CD4-positive, alpha-beta memory T cell (primary cell): ENCODE measurements at regions not wholly inside any gene's neighbourhood (a gene's known extent, or its start where the extent isn't known, plus 50 kb on each side); places are given as distances from the start of the nearest gene placed in this dataset.
A peak's percentile ranks its signal among the peaks of the same experiment; 100 is the strongest.

ENCODE experiments used
- CTCF ChIA-PET: fragments of 350-600 bp; sonication (Branson Sonifier 250); formaldehyde crosslinking; loops from one replicate; lab custom pipeline; 2021; ENCODE audit warnings: inconsistent platforms; ENCODE audit not compliant: partially characterized antibody; lab: Charles Lee
- POLR2A ChIA-PET: fragments of 350-600 bp; sonication (Branson Sonifier 250); formaldehyde crosslinking; loops from one replicate; lab custom pipeline; 2021; ENCODE audit not compliant: partially characterized antibody; lab: Charles Lee
- DNase-seq, 5 donors: peaks; one replicate each; pipeline versions ENCODE4 v3.0.0 to v3.0.0-alpha.2; 2020 to 2022; ENCODE audit warnings: mixed read lengths in 1 of 5
- H3K27ac ChIP-seq: one replicate; pipeline ENCODE4 v1.7.0; 2013; ENCODE audit warnings: low read depth, low read length
- H3K27me3 ChIP-seq: 2 replicates; pipeline ENCODE4 v1.7.0; 2013; ENCODE audit warnings: mild to moderate bottlenecking, low read length, moderate library complexity; ENCODE audit not compliant: insufficient read depth
- H3K36me3 ChIP-seq: 2 replicates; pipeline ENCODE4 v1.7.0; 2013; ENCODE audit warnings: mild to moderate bottlenecking, low read length, moderate library complexity; ENCODE audit not compliant: insufficient read depth
- H3K4me1 ChIP-seq: 2 replicates; pipeline ENCODE4 v1.7.0; 2013; ENCODE audit warnings: mild to moderate bottlenecking, low read length, moderate library complexity; ENCODE audit not compliant: insufficient read depth
- H3K4me3 ChIP-seq, 2 donors: one replicate each; pipeline ENCODE4 v1.7.0; 2013; ENCODE audit warnings: low read length in 2 of 2, mild to moderate bottlenecking in 1 of 2
- H3K9me3 ChIP-seq, 2 donors: one replicate each; pipeline ENCODE4 v1.7.0; 2013; ENCODE audit warnings: low read length in 2 of 2, control low read depth in 1 of 2; ENCODE audit not compliant: control insufficient read depth in 1 of 2
- H3K27ac Mint-ChIP-seq, 7 donors: one replicate each; pipeline ENCODE4 v1.8.0; 2020 to 2021; ENCODE audit warnings: mixed read lengths in 7 of 7, mild to moderate bottlenecking in 6 of 7, inconsistent platforms in 3 of 7, moderate library complexity in 3 of 7
- H3K27me3 Mint-ChIP-seq, 2 donors: one replicate each; pipeline ENCODE4 v1.8.0; 2020 to 2021; ENCODE audit warnings: mixed read lengths in 2 of 2
- H3K36me3 Mint-ChIP-seq, 2 donors: one replicate each; pipeline ENCODE4 v1.8.0; 2020 to 2021; ENCODE audit warnings: mixed read lengths in 2 of 2, inconsistent platforms in 1 of 2, mild to moderate bottlenecking in 1 of 2
- H3K4me1 Mint-ChIP-seq, 4 donors: one replicate each; pipeline ENCODE4 v1.8.0; 2020 to 2021; ENCODE audit warnings: mixed read lengths in 4 of 4, mild to moderate bottlenecking in 1 of 4
- H3K4me3 Mint-ChIP-seq, 8 donors: one replicate each; pipeline ENCODE4 v1.8.0; 2020 to 2021; ENCODE audit warnings: mixed read lengths in 8 of 8, mild to moderate bottlenecking in 7 of 8, moderate library complexity in 6 of 8, inconsistent platforms in 3 of 8
- H3K9me3 Mint-ChIP-seq, 8 donors: one replicate each; pipeline ENCODE4 v1.8.0; 2020 to 2021; ENCODE audit warnings: mixed read lengths in 8 of 8, mild to moderate bottlenecking in 5 of 8, inconsistent platforms in 3 of 8, moderate library complexity in 1 of 8
- intact Hi-C: fragments of 100-400 bp; cut with micrococcal nuclease; formaldehyde crosslinking; loops from one replicate; pipeline ENCODE4 v1.15.1; 2023

DNA sequence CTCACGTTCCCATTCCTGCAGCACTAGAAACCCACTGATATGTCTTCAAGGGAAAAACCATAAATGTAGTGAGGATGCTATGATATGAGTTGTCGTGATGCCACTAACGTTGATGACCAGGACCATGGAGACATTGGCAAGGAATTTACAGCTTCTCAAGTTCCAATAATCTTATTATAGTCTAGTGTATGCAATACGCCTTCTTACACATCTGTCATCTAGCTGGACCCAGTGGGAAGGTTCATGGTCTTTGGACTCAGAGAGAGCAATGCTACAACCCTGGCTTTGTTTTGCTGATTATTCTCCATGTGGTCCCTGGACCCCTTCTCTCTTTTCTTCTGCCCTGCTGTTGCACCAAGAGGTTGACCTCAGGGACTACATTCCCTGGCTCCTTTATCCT is 76.0 kb upstream of the BMP2 start:
- H3K4me3 ChIP-seq = no peak overlapping the region
- H3K36me3 ChIP-seq = no peaks in the 10 kb centered on the region
- H3K9me3 ChIP-seq = no peaks in the 10 kb centered on the region
- Mint-ChIP-seq H3K4me1 (no peaks in the 10 kb centered on the region), H3K4me3 (no peak overlapping the region), H3K27me3 (no peaks in the 10 kb centered on the region), H3K36me3 (no peaks in the 10 kb centered on the region), H3K27ac (peak overlapping the region in 1 of 7 donors; percentile 54), H3K9me3 (peaks cover 0 to 13% (median 4%) of the 10 kb centered on the region in 8 donors)
- H3K27me3 ChIP-seq = no peaks in the 10 kb centered on the region
- no peak overlapping the region for H3K27ac ChIP-seq
- no peak for DNase-seq
- POLR2A ChIA-PET = no interaction called here
- H3K4me1 ChIP-seq = no peaks in the 10 kb centered on the region
- CTCF ChIA-PET = no interaction called here
- intact Hi-C loops = no loop called here

DNA sequence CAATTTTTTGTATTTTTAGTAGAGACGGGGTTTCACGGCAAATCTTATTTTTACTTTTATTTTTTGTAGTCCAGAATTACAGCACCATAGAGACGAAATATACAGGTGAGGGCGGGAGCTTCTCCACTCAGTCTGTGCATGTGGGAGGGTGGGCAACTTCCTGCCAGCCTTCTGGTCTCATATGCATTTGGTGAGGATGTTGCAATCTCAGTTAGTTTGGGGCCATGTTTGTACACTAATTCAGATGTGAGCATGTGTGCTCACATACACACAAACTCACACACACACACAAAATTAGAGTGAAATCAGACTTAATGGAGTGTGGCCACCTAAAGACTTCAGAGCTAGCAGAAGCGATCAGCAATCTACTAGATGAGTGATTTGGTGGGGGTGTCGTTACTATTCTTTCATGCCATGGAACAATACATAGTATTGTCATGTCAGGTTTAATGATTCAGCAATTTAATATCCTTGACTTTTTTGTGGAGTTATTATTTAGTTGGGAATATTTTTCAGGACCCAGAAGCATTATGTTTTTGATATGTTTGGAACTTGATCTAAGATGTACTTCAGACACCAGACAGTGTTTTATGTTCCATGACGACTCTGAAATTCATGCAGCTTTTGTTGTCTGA is 78.0 kb upstream of the BMP2 start:
- no peak overlapping the region for H3K4me3 Mint-ChIP-seq
- no peak overlapping the region for H3K4me3 ChIP-seq
- no peaks in the 10 kb centered on the region for H3K4me1 Mint-ChIP-seq
- H3K36me3 Mint-ChIP-seq = no peaks in the 10 kb centered on the region
- H3K27me3 ChIP-seq = no peaks in the 10 kb centered on the region
- H3K27ac ChIP-seq = no peak overlapping the region
- ChIA-PET CTCF (no interaction called here), POLR2A (no interaction called here)
- intact Hi-C loops = no loop called here
- H3K4me1 ChIP-seq = no peaks in the 10 kb centered on the region
- no peaks in the 10 kb centered on the region for H3K9me3 ChIP-seq
- peaks cover 2 to 9% (median 4%) of the 10 kb centered on the region in 8 donors for H3K9me3 Mint-ChIP-seq
- no peak for DNase-seq
- H3K36me3 ChIP-seq = no peaks in the 10 kb centered on the region
- H3K27me3 Mint-ChIP-seq = no peaks in the 10 kb centered on the region
- H3K27ac Mint-ChIP-seq = no peak overlapping the region

- Mint-ChIP-seq H3K9me3 (peaks cover 4 to 8% (median 4%) of the 10 kb centered on the region in 8 donors), H3K4me3 (no peak overlapping the region), H3K27ac (no peak overlapping the region), H3K4me1 (no peaks in the 10 kb centered on the region), H3K36me3 (no peaks in the 10 kb centered on the region), H3K27me3 (no peaks in the 10 kb centered on the region)
- Histone ChIP-seq H3K4me1 (no peaks in the 10 kb centered on the region), H3K36me3 (no peaks in the 10 kb centered on the region), H3K4me3 (no peak overlapping the region), H3K27me3 (no peaks in the 10 kb centered on the region), H3K9me3 (no peaks in the 10 kb centered on the region), H3K27ac (no peak overlapping the region)
- ChIA-PET CTCF (no interaction called here), POLR2A (no interaction called here)
- intact Hi-C loops = no loop called here
- DNase-seq = no peak
Observed at GRCh38 chr20:6686171-6686570, 81.3 kb upstream of the BMP2 start.

- H3K27me3 Mint-ChIP-seq = no peaks in the 10 kb centered on the region
- H3K36me3 Mint-ChIP-seq = no peaks in the 10 kb centered on the region
- no peaks in the 10 kb centered on the region for H3K4me1 ChIP-seq
- H3K4me1 Mint-ChIP-seq = no peaks in the 10 kb centered on the region
- DNase-seq = no peak
- intact Hi-C loops = no loop called here
- no peaks in the 10 kb centered on the region for H3K36me3 ChIP-seq
- POLR2A ChIA-PET = no interaction called here
- no peak overlapping the region for H3K27ac ChIP-seq
- CTCF ChIA-PET = no interaction called here
- no peaks in the 10 kb centered on the region for H3K9me3 ChIP-seq
- H3K4me3 ChIP-seq = no peak overlapping the region
- H3K9me3 Mint-ChIP-seq = peaks cover 0 to 8% (median 4%) of the 10 kb centered on the region in 8 donors
- H3K4me3 Mint-ChIP-seq = no peak overlapping the region
- H3K27ac Mint-ChIP-seq = no peak overlapping the region
- H3K27me3 ChIP-seq = no peaks in the 10 kb centered on the region
Observed at GRCh38 chr20:6685626-6686025, 81.9 kb upstream of the BMP2 start.

DNA sequence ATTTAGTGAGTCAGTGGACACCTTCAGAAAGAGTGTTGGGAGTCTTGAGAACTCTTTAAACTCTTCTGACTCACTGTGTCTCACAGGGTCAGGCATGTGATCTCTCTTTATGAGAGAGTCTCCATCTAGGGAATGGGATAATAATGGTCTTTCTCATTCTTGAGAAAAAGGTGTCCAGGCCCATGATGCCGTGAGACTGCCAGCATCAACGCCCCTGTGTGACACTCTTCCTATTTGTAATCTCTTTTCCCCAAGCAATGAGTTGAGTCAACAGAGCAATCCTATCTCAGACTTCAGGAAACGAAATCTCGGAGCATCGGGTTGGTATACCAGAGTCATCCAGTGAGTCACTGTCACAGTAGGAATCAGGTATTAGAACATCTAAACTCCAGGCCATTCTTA is 82.3 kb upstream of the BMP2 start:
- ChIA-PET POLR2A (no interaction called here), CTCF (no interaction called here)
- Histone ChIP-seq H3K9me3 (no peaks in the 10 kb centered on the region), H3K4me3 (no peak overlapping the region), H3K4me1 (no peaks in the 10 kb centered on the region), H3K36me3 (no peaks in the 10 kb centered on the region), H3K27ac (no peak overlapping the region), H3K27me3 (no peaks in the 10 kb centered on the region)
- no peak for DNase-seq
- H3K27ac Mint-ChIP-seq = no peak overlapping the region
- H3K36me3 Mint-ChIP-seq = no peaks in the 10 kb centered on the region
- intact Hi-C loops = no loop called here
- H3K9me3 Mint-ChIP-seq = peaks cover 0 to 8% (median 4%) of the 10 kb centered on the region in 8 donors
- no peaks in the 10 kb centered on the region for H3K27me3 Mint-ChIP-seq
- H3K4me1 Mint-ChIP-seq = no peaks in the 10 kb centered on the region
- no peak overlapping the region for H3K4me3 Mint-ChIP-seq

DNA sequence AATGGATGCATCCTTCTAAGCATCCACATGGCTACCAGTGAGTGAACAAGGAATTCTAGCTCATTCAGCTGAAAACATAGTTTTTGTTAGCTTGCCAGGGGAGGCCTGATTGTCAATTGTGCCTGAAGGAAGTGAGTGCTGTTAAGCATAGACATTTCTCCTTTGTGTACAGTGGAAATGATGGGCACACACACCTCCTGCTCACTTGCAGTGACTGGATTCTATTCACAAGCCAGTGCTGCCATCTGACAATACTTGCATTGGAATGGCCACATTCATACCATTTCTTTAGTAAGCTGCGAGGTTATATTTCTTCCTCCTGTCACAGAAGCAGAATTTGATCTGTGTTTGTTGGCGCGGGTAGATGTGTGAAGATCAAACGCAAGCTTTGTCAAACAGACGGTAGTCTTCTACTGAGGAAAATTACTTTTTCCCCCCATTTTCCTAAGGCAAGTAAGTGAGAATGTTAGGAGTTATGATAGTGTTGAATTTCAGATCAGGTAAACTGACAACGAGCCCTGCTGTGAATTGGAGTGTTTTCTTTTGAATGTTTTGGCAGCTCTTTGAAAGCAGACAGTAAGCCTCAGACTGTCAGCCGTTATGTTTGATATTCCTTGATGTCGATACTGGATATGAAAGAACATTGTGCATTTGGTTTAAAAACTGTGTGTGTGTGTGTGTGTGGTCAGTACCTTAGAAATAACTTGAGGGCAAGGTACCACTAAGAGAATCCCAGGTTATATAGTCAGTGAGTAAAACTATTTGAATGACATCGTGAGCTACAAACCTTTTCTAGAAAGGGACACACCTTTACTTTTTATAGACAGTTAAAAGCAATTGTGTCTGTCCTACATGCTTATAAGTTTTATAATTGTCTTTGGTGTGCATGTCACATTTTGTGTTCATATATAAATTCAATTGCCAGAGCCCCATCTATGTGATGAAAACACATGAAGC is 84.2 kb upstream of the BMP2 start:
- CTCF ChIA-PET = no interaction called here
- H3K36me3 ChIP-seq = no peaks in the 10 kb centered on the region

DNA sequence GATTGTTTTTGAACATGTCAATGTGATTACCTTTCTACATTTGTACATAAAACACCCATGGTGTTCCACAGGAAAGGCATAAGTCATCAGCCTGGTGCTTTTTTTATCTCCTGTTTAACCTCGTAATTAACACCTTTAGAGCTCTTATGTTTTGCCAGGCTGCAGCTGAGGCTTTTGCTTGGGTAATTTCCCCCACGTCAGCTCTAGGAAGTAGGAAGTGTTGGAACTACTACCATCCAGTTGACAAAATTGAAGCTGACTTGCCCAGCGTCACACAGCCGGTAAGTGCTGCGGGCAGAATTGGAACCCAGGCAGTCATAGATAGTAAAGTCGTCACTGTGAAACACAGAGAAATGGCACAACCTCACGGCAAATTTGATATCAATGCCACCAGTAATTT is 86.6 kb upstream of the BMP2 start:
- H3K27me3 Mint-ChIP-seq = no peaks in the 10 kb centered on the region
- H3K36me3 Mint-ChIP-seq = no peaks in the 10 kb centered on the region
- Histone ChIP-seq H3K4me1 (no peaks in the 10 kb centered on the region), H3K27me3 (no peaks in the 10 kb centered on the region), H3K9me3 (no peaks in the 10 kb centered on the region), H3K4me3 (no peak overlapping the region), H3K27ac (no peak overlapping the region), H3K36me3 (no peaks in the 10 kb centered on the region)
- POLR2A ChIA-PET = no interaction called here
- H3K4me3 Mint-ChIP-seq = no peak overlapping the region
- no peak for DNase-seq
- peaks cover 0 to 13% (median 4%) of the 10 kb centered on the region in 8 donors for H3K9me3 Mint-ChIP-seq
- H3K27ac Mint-ChIP-seq = no peak overlapping the region
- CTCF ChIA-PET = no interaction called here
- no peaks in the 10 kb centered on the region for H3K4me1 Mint-ChIP-seq
- intact Hi-C loops = no loop called here

More for the DNA sequence above, 84.2 kb upstream of the BMP2 start:
- H3K27ac ChIP-seq = no peak overlapping the region
- DNase-seq = no peak
- no peaks in the 10 kb centered on the region for H3K36me3 Mint-ChIP-seq
- intact Hi-C loops = no loop called here
- H3K4me1 ChIP-seq = no peaks in the 10 kb centered on the region
- H3K9me3 Mint-ChIP-seq = peaks cover 0 to 12% (median 5%) of the 10 kb centered on the region in 8 donors
- H3K4me3 Mint-ChIP-seq = no peak overlapping the region
- no peaks in the 10 kb centered on the region for H3K9me3 ChIP-seq
- no peaks in the 10 kb centered on the region for H3K4me1 Mint-ChIP-seq
- H3K27me3 ChIP-seq = no peaks in the 10 kb centered on the region
- H3K27ac Mint-ChIP-seq = no peak overlapping the region
- no peaks in the 10 kb centered on the region for H3K27me3 Mint-ChIP-seq
- H3K4me3 ChIP-seq = no peak overlapping the region
- POLR2A ChIA-PET = no interaction called here
